H1 (cell line): ENCODE measurements at regions not wholly inside any gene's neighbourhood (a gene's known extent, or its start where the extent isn't known, plus 50 kb on each side); places are given as distances from the start of the nearest gene placed in this dataset.

ENCODE experiments used
- CTCF ChIA-PET: fragments of 300-600 bp; sonication (Branson Sonifier 250); formaldehyde crosslinking; loops from one replicate; lab custom pipeline; 2021; ENCODE audit not compliant: partially characterized antibody; lab: Charles Lee
- POLR2A ChIA-PET: fragments of 300-600 bp; sonication (Branson Sonifier 250); formaldehyde crosslinking; loops from one replicate; lab custom pipeline; 2021; ENCODE audit warnings: inconsistent platforms; ENCODE audit not compliant: partially characterized antibody; lab: Charles Lee
- DNase-seq, 2 experiments: peaks; one replicate each; pipeline versions ENCODE4 v3.0.0 to v3.0.0-alpha.2; 2010 to 2022; ENCODE audit warnings: low spot score in 2 of 2, low read depth in 1 of 2, mixed read lengths in 1 of 2
- FAIRE-seq: peaks from 2 replicates; lab custom pipeline; 2011; peaks lifted over from hg19 to GRCh38; lab: Jason Lieb, UNC
- H2AFZ ChIP-seq: 2 replicates; pipeline ENCODE4 v1.8.1; 2012; ENCODE audit warnings: low read length, inconsistent platforms
- H2AK5ac ChIP-seq: 2 replicates; pipeline ENCODE4 v1.6.1; 2013; ENCODE audit warnings: low read depth, low read length
- H2BK120ac ChIP-seq: replicated peaks from 2 replicates; pipeline ENCODE3; 2013; ENCODE audit warnings: low read depth, low read length, inconsistent platforms
- H2BK12ac ChIP-seq: 2 replicates; pipeline ENCODE4 v1.6.1; 2013; ENCODE audit warnings: low read depth, low read length
- H2BK15ac ChIP-seq: 2 replicates; pipeline ENCODE4 v1.6.1; 2013; ENCODE audit warnings: low read length
- H2BK20ac ChIP-seq: 2 replicates; pipeline ENCODE4 v1.6.1; 2013; ENCODE audit warnings: low read length
- H2BK5ac ChIP-seq: 2 replicates; pipeline ENCODE4 v1.6.1; 2013; ENCODE audit warnings: low read depth, low read length
- H3K14ac ChIP-seq: 2 replicates; pipeline ENCODE4 v1.6.1; 2013; ENCODE audit warnings: inconsistent platforms; ENCODE audit not compliant: insufficient read length
- H3K18ac ChIP-seq: 2 replicates; pipeline ENCODE4 v1.6.1; 2013; ENCODE audit warnings: low read length; ENCODE audit errors: extremely low read depth
- H3K23ac ChIP-seq: 2 replicates; pipeline ENCODE4 v1.6.1; 2013; ENCODE audit warnings: inconsistent platforms; ENCODE audit not compliant: insufficient read length
- H3K23me2 ChIP-seq: 2 replicates; pipeline ENCODE4 v1.6.1; 2013; ENCODE audit warnings: low read depth, low read length
- H3K27ac ChIP-seq: 2 replicates; pipeline ENCODE4 v1.6.1; 2011; ENCODE audit warnings: low read depth, low read length, inconsistent platforms
- H3K27me3 ChIP-seq, 4 experiments: replicated peaks in 1 of 4; 1 replicate in 1 of 4; 2 replicates in 3 of 4; pipeline versions ENCODE4 v1.6.1 to v1.8.1; 2011 to 2013; ENCODE audit warnings: low read length in 3 of 4, mild to moderate bottlenecking in 3 of 4, inconsistent platforms in 2 of 4, mixed read lengths in 2 of 4, moderate library complexity in 1 of 4; ENCODE audit not compliant: control insufficient read depth in 3 of 4, insufficient read depth in 3 of 4; ENCODE audit errors: extremely low read depth in 1 of 4
- H3K36me3 ChIP-seq, 4 experiments: 2 replicates each; pipeline versions ENCODE4 v1.6.1 to v1.8.1; 2011 to 2013; ENCODE audit warnings: mild to moderate bottlenecking in 4 of 4, low read length in 3 of 4, moderate library complexity in 2 of 4, control low read depth in 1 of 4, inconsistent platforms in 1 of 4; ENCODE audit not compliant: insufficient read depth in 4 of 4, control insufficient read depth in 2 of 4
- H3K4ac ChIP-seq: replicated peaks from 2 replicates; pipeline ENCODE3; 2013; ENCODE audit warnings: low read length, low read depth, mixed read lengths, inconsistent platforms; ENCODE audit not compliant: insufficient read length
- H3K4me1 ChIP-seq, 4 experiments: replicated peaks in 1 of 4; 1 replicate in 1 of 4; 2 replicates in 3 of 4; pipeline versions ENCODE4 v1.6.1 to v1.8.1; 2011 to 2013; ENCODE audit warnings: low read length in 3 of 4, inconsistent platforms in 2 of 4, mixed read lengths in 1 of 4; ENCODE audit not compliant: insufficient read depth in 4 of 4, control insufficient read depth in 3 of 4
- H3K4me2 ChIP-seq, 2 experiments: 2 replicates each; pipeline versions ENCODE4 v1.6.1 to v1.8.1; 2011 to 2013; ENCODE audit warnings: low read depth in 2 of 2, low read length in 2 of 2, control low read depth in 1 of 2, inconsistent platforms in 1 of 2, mild to moderate bottlenecking in 1 of 2; ENCODE audit not compliant: insufficient read depth in 1 of 2
- H3K4me3 ChIP-seq, 4 experiments: fragments of 200-600, 300-600 bp in 1 of 4; sonication (generic), shearing (Covaris generic), sonication (Bioruptor Twin) in 1 of 4; 2 replicates each; pipeline versions ENCODE4 v1.5.1 to v1.8.1; 2011 to 2016; ENCODE audit warnings: low read length in 4 of 4, low read depth in 3 of 4, control low read depth in 2 of 4, inconsistent platforms in 2 of 4, mild to moderate bottlenecking in 2 of 4, mixed read lengths in 1 of 4, moderate library complexity in 1 of 4; ENCODE audit not compliant: insufficient read depth in 2 of 4; ENCODE audit errors: extremely low read depth in 1 of 4
- H3K56ac ChIP-seq: replicated peaks from 2 replicates; pipeline ENCODE3; 2013; ENCODE audit warnings: low read depth, mild to moderate bottlenecking, mixed read lengths, low read length, inconsistent platforms; ENCODE audit not compliant: insufficient read length
- H3K79me1 ChIP-seq: 2 replicates; pipeline ENCODE4 v1.6.1; 2013; ENCODE audit warnings: low read depth, low read length, control low read depth
- H3K79me2 ChIP-seq, 2 experiments: 2 replicates each; pipeline versions ENCODE4 v1.6.1 to v1.8.1; 2012 to 2013; ENCODE audit warnings: low read length in 2 of 2, mild to moderate bottlenecking in 2 of 2, inconsistent platforms in 1 of 2; ENCODE audit not compliant: insufficient read depth in 2 of 2, control insufficient read depth in 1 of 2
- H3K9ac ChIP-seq, 4 experiments: replicated peaks in 1 of 4; 1 replicate in 1 of 4; 2 replicates in 3 of 4; pipeline versions ENCODE4 v1.6.1 to v1.8.1; 2011 to 2013; ENCODE audit warnings: low read depth in 3 of 4, low read length in 3 of 4, control low read depth in 2 of 4, mild to moderate bottlenecking in 2 of 4, moderate library complexity in 2 of 4, inconsistent platforms in 1 of 4; ENCODE audit errors: extremely low read depth in 1 of 4
- H3K9me3 ChIP-seq, 2 experiments: 2 replicates each; pipeline versions ENCODE4 v1.6.1 to v1.8.1; 2012 to 2013; ENCODE audit warnings: mild to moderate bottlenecking in 2 of 2, moderate library complexity in 2 of 2, control low read depth in 1 of 2, inconsistent platforms in 1 of 2, low read depth in 1 of 2, low read length in 1 of 2, mixed read lengths in 1 of 2; ENCODE audit not compliant: insufficient read depth in 2 of 2
- H4K20me1 ChIP-seq, 2 experiments: replicated peaks in 1 of 2; 2 replicates each; pipeline versions ENCODE3 to v1.8.1; 2011 to 2013; ENCODE audit warnings: inconsistent platforms in 2 of 2, low read length in 2 of 2, mild to moderate bottlenecking in 1 of 2; ENCODE audit not compliant: insufficient read depth in 2 of 2, control insufficient read depth in 1 of 2
- H4K5ac ChIP-seq: 2 replicates; pipeline ENCODE4 v1.6.1; 2013; ENCODE audit warnings: low read length, low read depth, mixed read lengths, inconsistent platforms; ENCODE audit not compliant: insufficient read length
- H4K8ac ChIP-seq: 2 replicates; pipeline ENCODE4 v1.8.0; 2013; ENCODE audit warnings: mild to moderate bottlenecking, moderate library complexity, low read length, inconsistent platforms; ENCODE audit not compliant: insufficient read depth; ENCODE audit errors: extremely low read depth
- H4K91ac ChIP-seq: replicated peaks from 2 replicates; pipeline ENCODE3; 2013; ENCODE audit warnings: low read length, mixed read lengths, inconsistent platforms; ENCODE audit not compliant: insufficient read length
- CHD2 ChIP-seq: IDR thresholded peaks from 2 replicates; pipeline ENCODE4 v1.6.1; 2012; ENCODE audit warnings: low read length, improper control_type of control experiment
- GABPA ChIP-seq: IDR thresholded peaks from 2 replicates; pipeline ENCODE4 v1.6.1; 2011; ENCODE audit warnings: mild to moderate bottlenecking, low read length, moderate library complexity, borderline replicate concordance; ENCODE audit not compliant: insufficient read depth
- KDM5A ChIP-seq: fragments of 200-600 bp; IDR thresholded peaks from 2 replicates; pipeline ENCODE4 v1.7.1; 2012; ENCODE audit warnings: mild to moderate bottlenecking, low read length, inconsistent platforms, mixed read lengths
- NRF1 ChIP-seq: IDR thresholded peaks from 2 replicates; pipeline ENCODE4 v1.6.1; 2011; ENCODE audit warnings: mild to moderate bottlenecking, low read depth, low read length, improper control_type of control experiment
- POLR2A ChIP-seq, 2 experiments: IDR thresholded peaks; 1 replicate in 1 of 2; 2 replicates in 1 of 2; pipeline ENCODE4 v1.6.1; 2011; ENCODE audit warnings: low read depth in 2 of 2, low read length in 2 of 2, mild to moderate bottlenecking in 2 of 2; ENCODE audit errors: control extremely low read depth in 1 of 2
- RAD21 ChIP-seq, 2 experiments: IDR thresholded peaks in 1 of 2; conservative IDR thresholded peaks in 1 of 2; 2 replicates each; pipeline ENCODE4 v1.6.1; 2011; ENCODE audit warnings: low read depth in 2 of 2, low read length in 2 of 2, improper control_type of control experiment in 1 of 2, inconsistent platforms in 1 of 2, mild to moderate bottlenecking in 1 of 2, moderate library complexity in 1 of 2
- RFX5 ChIP-seq: IDR thresholded peaks from 2 replicates; pipeline ENCODE4 v1.6.1; 2011; ENCODE audit warnings: low read depth, low read length, improper control_type of control experiment, borderline replicate concordance
- SIN3A ChIP-seq, 2 experiments: IDR thresholded peaks in 1 of 2; conservative IDR thresholded peaks in 1 of 2; 2 replicates each; pipeline ENCODE4 v1.6.1; 2011 to 2012; ENCODE audit warnings: low read length in 2 of 2, improper control_type of control experiment in 1 of 2, low read depth in 1 of 2, mild to moderate bottlenecking in 1 of 2
- SIRT6 ChIP-seq: IDR thresholded peaks from one replicate; pipeline ENCODE4 v1.7.1; 2012; ENCODE audit warnings: low read length, inconsistent platforms
- SRF ChIP-seq: IDR thresholded peaks from 2 replicates; pipeline ENCODE4 v1.6.1; 2011; ENCODE audit warnings: mild to moderate bottlenecking, low read depth, low read length, moderate library complexity
- ZNF274 ChIP-seq: IDR thresholded peaks from 2 replicates; pipeline ENCODE4 v1.7.0; 2012; ENCODE audit warnings: low read length, borderline replicate concordance; ENCODE audit errors: extremely low read depth
- WGBS, 2 experiments: shearing (Covaris generic) in 1 of 2; methylation state at CpG; one replicate each; pipeline versions ENCODE4 v1.1.6 to v1.1.7; 2013 to 2015; ENCODE audit warnings: low lambda C conversion rate in 2 of 2, mixed read lengths in 2 of 2, inconsistent platforms in 1 of 2, low coverage in 1 of 2, missing lambda C conversion rate in 1 of 2; ENCODE audit not compliant: insufficient replicate concordance in 2 of 2, insufficient coverage in 1 of 2, insufficient read length in 1 of 2; ENCODE audit errors: extremely low coverage in 1 of 2, missing lambda C conversion rate in 1 of 2; 5-methylcytosine and 5-hydroxymethylcytosine counted together

- no peak overlapping the region for H3K27ac ChIP-seq
- no peak overlapping the region for H2AFZ ChIP-seq
- DNase-seq (no peak), FAIRE-seq (no peak)
- H2BK120ac ChIP-seq = no peak overlapping the region
- no peaks in the 10 kb centered on the region for H3K36me3 ChIP-seq
- no peak overlapping the region for H3K56ac ChIP-seq
- no peak overlapping the region for H3K23ac ChIP-seq
- no peaks in the 10 kb centered on the region for H3K27me3 ChIP-seq
- H3K4me3 ChIP-seq = no peak overlapping the region
- no peak overlapping the region for H4K5ac ChIP-seq
- H4K8ac ChIP-seq = no peak overlapping the region
- no peaks in the 10 kb centered on the region; a peak in 1 of 4 replicates for H3K9me3 ChIP-seq
- no peak overlapping the region for H3K4ac ChIP-seq
- 93% methylated on average over 11 of the region's 11 CpGs; no CpG with 5 or more reads in 1 of the 2 experiments for WGBS, 2 experiments
- CTCF ChIA-PET = no interaction called here
- H2BK12ac ChIP-seq = no peak overlapping the region
- no peak overlapping the region for H3K14ac ChIP-seq
- H3K18ac ChIP-seq = no peak overlapping the region
- no peak overlapping the region for H2BK15ac ChIP-seq
- H4K20me1 ChIP-seq = no peaks in the 10 kb centered on the region
- H2BK5ac ChIP-seq = no peak overlapping the region
- POLR2A ChIA-PET = no interaction called here
- H3K9ac ChIP-seq = no peak overlapping the region
- no peak overlapping the region for H3K4me2 ChIP-seq
- no peak overlapping the region for H2BK20ac ChIP-seq
- no peaks in the 10 kb centered on the region for H3K4me1 ChIP-seq
- H3K79me2 ChIP-seq = no peaks in the 10 kb centered on the region
- H2AK5ac ChIP-seq = no peak overlapping the region
- H4K91ac ChIP-seq = no peak overlapping the region
- TF ChIP-seq RAD21 (IDR thresholded peaks at IDR 0.05 in 1 of 2, conservative IDR thresholded peaks at IDR 0.05 in 1 of 2; ENCODE audit: low read depth in 2 of 2, low read length in 2 of 2) (no peak), KDM5A (no peak), RFX5 (no peak), GABPA (no peak), CHD2 (no peak), SIRT6 (no peak), SIN3A (conservative IDR thresholded peaks at IDR 0.05 in 1 of 2, IDR thresholded peaks at IDR 0.05 in 1 of 2; ENCODE audit: low read depth in 1 of 2, low read length in 2 of 2) (no peak), ZNF274 (no peak), NRF1 (no peak), POLR2A (IDR thresholded peaks at IDR 0.05; ENCODE audit: control extremely low read depth in 1 of 2, low read depth in 2 of 2, low read length in 2 of 2) (no peak), SRF (no peak)
- H3K23me2 ChIP-seq = no peaks in the 10 kb centered on the region
- no peaks in the 10 kb centered on the region for H3K79me1 ChIP-seq
Observed at GRCh38 chr18:78160961-78161656, 818.5 kb upstream of the SALL3 start.
